ENCODE measurements at regions not wholly inside any gene's neighbourhood (a gene's known extent, or its start where the extent isn't known, plus 50 kb on each side); places are given as distances from the start of the nearest gene placed in this dataset.

DNA sequence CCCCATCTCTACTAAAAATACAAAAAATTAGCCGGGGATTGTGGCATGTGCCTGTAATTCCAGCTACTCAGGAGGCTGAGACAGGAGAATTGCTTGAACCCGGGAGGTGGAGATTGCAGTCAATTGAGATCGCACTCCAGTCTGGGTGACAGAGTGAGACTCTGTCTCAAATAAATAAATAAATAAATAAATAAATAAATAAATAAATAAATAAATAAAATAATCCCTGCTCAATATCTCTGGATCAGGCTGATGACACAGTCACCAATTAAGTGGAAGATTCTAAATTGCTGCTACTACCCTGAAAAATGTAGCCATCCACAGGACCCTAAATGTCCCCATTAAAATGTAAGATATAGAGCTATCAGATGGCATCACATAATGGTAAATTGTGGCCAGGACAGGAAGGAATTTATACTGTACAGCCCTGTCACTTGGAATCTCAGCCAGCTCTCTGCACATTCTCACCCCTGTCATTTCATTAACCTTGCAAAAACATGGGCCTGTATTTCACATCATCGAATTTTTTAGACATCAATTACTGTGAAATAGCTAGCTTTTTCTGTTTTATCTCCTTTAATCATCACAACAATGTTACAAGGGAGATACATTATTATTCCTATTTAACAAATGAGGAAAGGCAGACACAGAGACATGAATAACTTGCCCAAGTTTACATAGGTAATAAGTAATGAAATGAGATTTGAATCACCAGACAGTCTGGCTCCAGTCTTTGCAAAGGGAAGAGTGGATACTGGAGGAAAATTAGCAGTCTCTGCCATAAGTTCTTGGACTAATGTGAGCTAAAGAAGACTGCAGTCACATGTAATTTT lies 56.7 kb upstream of the NTPCR start:
- no peak for DNase-seq

- no peak for DNase-seq
Measured at GRCh38 chr1:232894436-232894835, 56.0 kb upstream of the NTPCR start.

DNA sequence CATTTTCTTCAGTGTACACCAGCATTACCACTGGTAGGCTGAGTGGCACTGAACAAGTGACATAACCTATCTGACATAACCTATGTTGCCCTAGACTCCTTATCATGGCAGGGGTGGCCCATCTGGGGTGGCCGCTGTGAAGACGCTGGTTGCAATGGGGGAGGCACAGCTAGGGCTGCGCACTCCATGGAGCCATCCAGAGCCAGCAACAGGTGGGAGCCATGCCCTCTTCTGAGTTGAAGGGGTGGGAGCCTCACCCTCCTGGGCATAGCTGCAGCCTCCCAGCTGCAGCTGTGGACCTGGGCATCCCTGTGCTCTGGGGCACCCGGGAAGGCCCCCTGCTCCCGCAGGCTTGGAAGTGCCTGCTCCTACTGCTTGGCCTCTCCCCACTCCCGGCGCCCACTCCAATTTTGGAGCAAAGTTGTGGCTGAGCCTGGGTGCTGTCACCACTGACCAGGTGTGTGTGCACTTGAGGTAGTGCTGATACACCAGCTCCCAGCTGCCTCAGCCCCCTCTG lies 52.4 kb upstream of the NTPCR start:
- no peak for DNase-seq

GRCh38 chr1:232899268-232899667 lies 51.1 kb upstream of the NTPCR start:
- peak; percentile 76 for DNase-seq

DNA sequence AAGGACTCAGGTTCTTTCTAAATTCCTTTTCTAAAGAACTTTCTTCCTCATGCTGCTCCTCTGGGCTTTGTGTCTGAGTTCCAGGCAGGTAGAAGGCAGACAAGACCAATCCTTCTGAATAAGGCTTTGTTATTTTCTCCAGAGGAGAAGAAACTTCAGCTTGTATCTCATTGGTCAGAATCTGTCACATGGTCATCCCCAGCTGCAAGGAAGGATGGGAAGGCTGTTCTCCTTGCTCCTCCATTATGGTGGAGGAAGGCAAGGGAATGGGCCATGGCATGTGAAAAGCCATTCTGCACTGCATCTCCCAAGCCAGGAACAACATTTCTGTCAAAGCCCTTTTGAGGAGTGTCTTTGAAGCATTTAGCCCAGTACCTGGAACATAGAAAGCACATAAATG lies 50.6 kb upstream of the NTPCR start:
- DNase-seq: no peak
